ENCODE measurements at regions not wholly inside any gene's neighbourhood (a gene's known extent, or its start where the extent isn't known, plus 50 kb on each side); places are given as distances from the start of the nearest gene placed in this dataset.

DNA sequence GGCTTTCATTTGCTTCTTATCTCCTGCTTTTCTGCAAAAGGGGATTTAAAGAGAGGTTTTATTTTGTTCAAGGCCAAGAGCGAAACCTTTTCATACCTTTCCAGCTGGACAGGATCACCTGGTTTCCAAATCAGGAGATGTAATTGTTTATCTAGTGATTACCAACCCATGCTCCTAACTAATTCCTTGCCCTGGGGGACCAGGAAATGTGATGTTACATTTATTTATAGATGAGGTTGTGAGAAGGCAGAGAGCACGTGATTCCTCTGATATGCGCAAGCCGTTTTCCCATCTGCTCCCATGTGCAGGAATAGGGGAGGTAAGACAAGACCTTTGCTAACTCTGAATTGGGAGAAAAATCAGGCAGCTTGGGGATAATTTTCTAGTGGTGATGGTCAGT is 507.2 kb upstream of the LARGE1 start:
- H3K9me3 ChIP-seq: no peaks in the 10 kb centered on the region
- no peaks in the 10 kb centered on the region for H3K4me1 ChIP-seq
- H3K36me3 ChIP-seq: no peaks in the 10 kb centered on the region
- H3K4me3 ChIP-seq: no peak overlapping the region
- WGBS, 5 donors: 34 to 63% (median 55%) methylated on average over 4 of the region's 4 CpGs
- no peaks in the 10 kb centered on the region for H3K27me3 ChIP-seq
- peak in 1 of 2 donors; percentile 2 for DNase-seq
- intact Hi-C loops (cut with DNase I; ENCODE audit: low total_unique reads): no loop called here
- TF ChIP-seq POLR2AphosphoS5 (IDR thresholded peaks at IDR 0.05) (no peak), EP300 (IDR thresholded peaks at IDR 0.05) (no peak), POLR2A (IDR thresholded peaks at IDR 0.05) (no peak)
- TF ChIP-seq, protein P1, sequence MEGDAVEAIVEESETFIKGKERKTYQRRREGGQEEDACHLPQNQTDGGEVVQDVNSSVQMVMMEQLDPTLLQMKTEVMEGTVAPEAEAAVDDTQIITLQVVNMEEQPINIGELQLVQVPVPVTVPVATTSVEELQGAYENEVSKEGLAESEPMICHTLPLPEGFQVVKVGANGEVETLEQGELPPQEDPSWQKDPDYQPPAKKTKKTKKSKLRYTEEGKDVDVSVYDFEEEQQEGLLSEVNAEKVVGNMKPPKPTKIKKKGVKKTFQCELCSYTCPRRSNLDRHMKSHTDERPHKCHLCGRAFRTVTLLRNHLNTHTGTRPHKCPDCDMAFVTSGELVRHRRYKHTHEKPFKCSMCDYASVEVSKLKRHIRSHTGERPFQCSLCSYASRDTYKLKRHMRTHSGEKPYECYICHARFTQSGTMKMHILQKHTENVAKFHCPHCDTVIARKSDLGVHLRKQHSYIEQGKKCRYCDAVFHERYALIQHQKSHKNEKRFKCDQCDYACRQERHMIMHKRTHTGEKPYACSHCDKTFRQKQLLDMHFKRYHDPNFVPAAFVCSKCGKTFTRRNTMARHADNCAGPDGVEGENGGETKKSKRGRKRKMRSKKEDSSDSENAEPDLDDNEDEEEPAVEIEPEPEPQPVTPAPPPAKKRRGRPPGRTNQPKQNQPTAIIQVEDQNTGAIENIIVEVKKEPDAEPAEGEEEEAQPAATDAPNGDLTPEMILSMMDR (IDR thresholded peaks at IDR 0.05): no peak
- H3K27ac ChIP-seq: no peak overlapping the region

DNA sequence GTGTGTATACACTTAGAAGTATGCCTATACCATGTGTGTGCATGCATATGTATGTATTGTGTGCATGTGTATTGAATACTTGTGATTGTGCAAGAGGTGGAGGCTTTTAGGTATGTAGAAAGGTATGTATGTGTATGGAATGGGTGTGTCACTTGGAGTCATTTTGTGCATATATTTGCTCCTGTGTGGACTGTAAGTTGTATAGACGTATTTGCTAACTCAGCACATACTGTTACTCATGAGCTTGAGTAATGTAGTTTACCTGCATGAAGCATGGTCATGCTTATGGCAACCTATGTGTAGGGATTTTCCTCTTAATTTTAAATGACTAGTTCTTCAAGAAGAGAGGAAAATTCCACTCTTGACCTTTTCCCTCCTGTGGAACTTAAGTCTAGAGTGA is 507.6 kb upstream of the LARGE1 start:
- no peaks in the 10 kb centered on the region for H3K27me3 ChIP-seq
- 19 to 58% (median 27%) methylated on average over 1 of the region's 1 CpG for WGBS, 5 donors
- H3K36me3 ChIP-seq: no peaks in the 10 kb centered on the region
- intact Hi-C loops (cut with DNase I; ENCODE audit: low total_unique reads): no loop called here
- H3K27ac ChIP-seq: no peak overlapping the region
- DNase-seq: no peak
- no peak for TF ChIP-seq POLR2A (IDR thresholded peaks at IDR 0.05)
- no peak for TF ChIP-seq POLR2AphosphoS5 (IDR thresholded peaks at IDR 0.05)
- no peak for TF ChIP-seq EP300 (IDR thresholded peaks at IDR 0.05)
- TF ChIP-seq, protein P1 (IDR thresholded peaks at IDR 0.05): no peak
- H3K4me1 ChIP-seq: no peaks in the 10 kb centered on the region
- no peaks in the 10 kb centered on the region for H3K9me3 ChIP-seq
- H3K4me3 ChIP-seq: no peak overlapping the region

DNA sequence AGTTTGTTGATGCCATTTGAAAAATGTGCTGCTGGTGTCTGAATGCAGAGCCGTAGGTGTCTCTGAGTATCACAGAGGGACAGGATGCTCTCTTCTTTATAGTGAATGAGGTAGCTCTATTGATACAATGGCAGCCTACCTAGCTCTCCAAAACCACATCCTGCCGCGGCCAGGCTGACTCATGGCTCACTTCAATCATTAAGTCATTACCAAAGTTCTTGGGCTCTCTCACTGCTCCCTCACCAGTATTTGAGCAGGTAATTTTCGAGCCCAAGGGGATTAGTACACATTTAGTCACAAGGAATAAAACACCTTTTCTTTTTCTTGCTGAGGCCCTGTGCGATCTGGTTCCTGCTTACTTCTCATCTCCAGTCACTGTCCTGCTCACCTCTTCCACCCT is 509.0 kb upstream of the LARGE1 start:
- TF ChIP-seq, protein P1 (IDR thresholded peaks at IDR 0.05): no peak
- no peak for TF ChIP-seq POLR2AphosphoS5 (IDR thresholded peaks at IDR 0.05)
- TF ChIP-seq EP300 (IDR thresholded peaks at IDR 0.05): no peak
- TF ChIP-seq POLR2A (IDR thresholded peaks at IDR 0.05): no peak
- no peak for DNase-seq
- Histone ChIP-seq H3K36me3 (no peaks in the 10 kb centered on the region), H3K4me1 (no peaks in the 10 kb centered on the region), H3K27me3 (no peaks in the 10 kb centered on the region), H3K27ac (no peak overlapping the region), H3K9me3 (no peaks in the 10 kb centered on the region), H3K4me3 (no peak overlapping the region)
- intact Hi-C loops (cut with DNase I; ENCODE audit: low total_unique reads): no loop called here
- 66 to 84% (median 79%) methylated on average over 5 of the region's 5 CpGs for WGBS, 5 donors

DNA sequence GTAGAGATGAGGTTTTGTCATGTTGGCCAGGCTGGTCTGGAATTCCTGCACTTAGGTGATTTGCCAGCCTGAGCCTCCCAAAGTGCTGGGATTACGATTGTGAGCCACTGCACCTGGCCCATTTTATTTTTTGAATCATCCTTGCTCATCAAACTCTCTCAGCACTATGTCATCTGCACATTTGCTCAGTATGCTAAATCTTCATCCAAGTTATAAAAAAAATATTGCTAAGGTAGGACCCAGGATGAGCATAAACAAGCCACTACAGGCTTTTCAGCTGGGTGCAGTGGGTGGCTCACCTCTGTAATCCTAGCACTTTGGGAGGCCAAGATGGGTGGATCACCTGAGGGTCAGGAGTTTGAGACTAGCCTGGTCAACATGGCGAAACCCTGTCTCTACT is 510.1 kb upstream of the LARGE1 start:
- WGBS, 5 donors: 54 to 72% (median 66%) methylated on average over 2 of the region's 2 CpGs
- Histone ChIP-seq H3K36me3 (no peaks in the 10 kb centered on the region), H3K4me1 (no peaks in the 10 kb centered on the region), H3K9me3 (no peaks in the 10 kb centered on the region), H3K27me3 (no peaks in the 10 kb centered on the region), H3K27ac (no peak overlapping the region), H3K4me3 (no peak overlapping the region)
- intact Hi-C loops (cut with DNase I; ENCODE audit: low total_unique reads): no loop called here
- no peak for DNase-seq
- TF ChIP-seq, protein P1 (IDR thresholded peaks at IDR 0.05): no peak
- no peak for TF ChIP-seq POLR2A (IDR thresholded peaks at IDR 0.05)
- no peak for TF ChIP-seq EP300 (IDR thresholded peaks at IDR 0.05)
- TF ChIP-seq POLR2AphosphoS5 (IDR thresholded peaks at IDR 0.05): no peak

Data from stomach (tissue), 8 donors.